ACC112 (cell line): ENCODE measurements at regions not wholly inside any gene's neighbourhood (a gene's known extent, or its start where the extent isn't known, plus 50 kb on each side); places are given as distances from the start of the nearest gene placed in this dataset.
"Not testable (repeated sequence)": the region's sequence is repeated elsewhere in the genome, so short reads cannot be mapped to it uniquely, and the experiment has no call there.

Source experiments
- H2AFZ ChIP-seq: fragments of 200-600 bp; sonication (generic); one replicate; pipeline ENCODE4 v1.6.0; 2017; ENCODE audit warnings: antibody characterized with exemption, low read length; ENCODE audit not compliant: unreplicated experiment
- H3K27ac ChIP-seq: fragments of 200-600 bp; sonication (generic); 2 replicates; pipeline ENCODE4 v1.5.1; 2014; ENCODE audit warnings: low read depth, mild to moderate bottlenecking, antibody characterized with exemption, low read length, moderate library complexity
- H3K27me3 ChIP-seq: fragments of 200-600 bp; sonication (generic); 2 replicates; pipeline ENCODE4 v1.6.1; 2014; ENCODE audit warnings: mild to moderate bottlenecking, antibody characterized with exemption, low read length, moderate library complexity, mixed read lengths; ENCODE audit not compliant: insufficient read depth
- H3K36me3 ChIP-seq: fragments of 200-600 bp; sonication (generic); 2 replicates; pipeline ENCODE4 v1.6.1; 2016; ENCODE audit warnings: mild to moderate bottlenecking, antibody characterized with exemption, low read length, moderate library complexity, mixed read lengths; ENCODE audit not compliant: insufficient read depth
- H3K4me1 ChIP-seq: fragments of 200-600 bp; sonication (generic); one replicate; pipeline ENCODE4 v1.6.1; 2016; ENCODE audit warnings: low read length, mixed read lengths; ENCODE audit not compliant: insufficient read depth, unreplicated experiment, control insufficient read depth
- H3K4me3 ChIP-seq: fragments of 200-600 bp; sonication (generic); 2 replicates; pipeline ENCODE4 v1.5.1; 2014; ENCODE audit warnings: mild to moderate bottlenecking, low read depth, low read length
- H3K79me2 ChIP-seq: fragments of 200-600 bp; sonication (generic); one replicate; pipeline ENCODE4 v1.6.0; 2016; ENCODE audit warnings: low read length; ENCODE audit not compliant: control insufficient read depth, unreplicated experiment, insufficient read depth

GRCh38 chr19:23557381-23557780 lies 129.6 kb downstream of the ZNF675 start:
- H3K79me2 ChIP-seq: no peaks in the 10 kb centered on the region
- H3K27me3 ChIP-seq: no peaks in the 10 kb centered on the region
- H3K36me3 ChIP-seq: no peaks in the 10 kb centered on the region
- no peak overlapping the region for H3K4me3 ChIP-seq
- no peaks in the 10 kb centered on the region for H3K4me1 ChIP-seq
- no peak overlapping the region for H2AFZ ChIP-seq
- no peak overlapping the region for H3K27ac ChIP-seq

- no peak overlapping the region for H3K4me3 ChIP-seq
- H2AFZ ChIP-seq: no peak overlapping the region
- H3K4me1 ChIP-seq: peaks cover 6% of the 10 kb centered on the region
- no peaks in the 10 kb centered on the region for H3K36me3 ChIP-seq
- H3K27me3 ChIP-seq: no peaks in the 10 kb centered on the region
- no peaks in the 10 kb centered on the region for H3K79me2 ChIP-seq
- H3K27ac ChIP-seq: peak overlapping the region; percentile 32; the same call in 1 of the 2 replicates
Measured at GRCh38 chr19:23554548-23554947, 132.5 kb downstream of the ZNF675 start.

GRCh38 chr19:23550102-23550501 lies 136.9 kb downstream of the ZNF675 start:
- not testable (repeated sequence) for H3K36me3 ChIP-seq, H3K27me3 ChIP-seq, H3K79me2 ChIP-seq, H2AFZ ChIP-seq, H3K4me3 ChIP-seq
- H3K4me1 ChIP-seq: peaks cover 13% of the 10 kb centered on the region
- H3K27ac ChIP-seq: peak overlapping the region; percentile 69

DNA sequence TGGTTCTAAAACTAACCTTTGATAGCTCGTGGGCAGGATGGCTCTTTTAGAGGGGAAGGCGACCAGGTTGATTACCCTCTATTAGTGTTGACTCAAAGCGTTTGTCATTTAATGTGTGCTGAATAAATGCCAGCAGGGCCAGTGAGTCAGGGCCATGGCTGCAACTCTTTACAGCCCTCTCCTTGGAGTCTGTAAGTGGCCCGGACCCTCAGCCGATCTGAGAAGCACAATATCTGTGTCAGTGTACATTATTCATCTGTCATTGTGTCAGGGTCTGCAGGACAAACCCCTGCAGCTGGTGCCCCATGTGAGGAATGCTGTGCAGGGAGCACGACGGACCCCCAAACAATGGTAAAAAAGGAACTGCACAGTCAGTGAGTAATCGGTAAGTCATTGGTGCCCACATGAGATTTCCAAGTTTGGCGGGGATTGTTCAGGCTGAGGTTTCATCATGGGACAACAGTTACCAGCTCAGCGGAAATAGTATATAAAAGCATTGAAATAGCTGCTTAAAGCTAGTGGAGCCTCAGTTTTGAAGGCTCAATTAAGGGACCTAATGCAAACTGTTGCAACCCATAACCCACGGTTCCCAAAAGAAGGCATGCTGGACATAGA lies 139.1 kb downstream of the ZNF675 start:
- Histone ChIP-seq H2AFZ (no peak overlapping the region), H3K79me2 (no peaks in the 10 kb centered on the region), H3K4me1 (peaks cover 13% of the 10 kb centered on the region), H3K27ac (peak overlapping the region; percentile 69), H3K4me3 (no peak overlapping the region), H3K27me3 (no peaks in the 10 kb centered on the region), H3K36me3 (no peaks in the 10 kb centered on the region)

- Histone ChIP-seq H3K36me3 (no peaks in the 10 kb centered on the region), H3K79me2 (no peaks in the 10 kb centered on the region), H3K4me3 (no peak overlapping the region), H3K27me3 (no peaks in the 10 kb centered on the region), H3K27ac (peak overlapping the region; percentile 39; the same call in 1 of the 2 replicates), H2AFZ (no peak overlapping the region), H3K4me1 (peaks cover 13% of the 10 kb centered on the region)
Measured at GRCh38 chr19:23547156-23547555, 139.9 kb downstream of the ZNF675 start.

DNA sequence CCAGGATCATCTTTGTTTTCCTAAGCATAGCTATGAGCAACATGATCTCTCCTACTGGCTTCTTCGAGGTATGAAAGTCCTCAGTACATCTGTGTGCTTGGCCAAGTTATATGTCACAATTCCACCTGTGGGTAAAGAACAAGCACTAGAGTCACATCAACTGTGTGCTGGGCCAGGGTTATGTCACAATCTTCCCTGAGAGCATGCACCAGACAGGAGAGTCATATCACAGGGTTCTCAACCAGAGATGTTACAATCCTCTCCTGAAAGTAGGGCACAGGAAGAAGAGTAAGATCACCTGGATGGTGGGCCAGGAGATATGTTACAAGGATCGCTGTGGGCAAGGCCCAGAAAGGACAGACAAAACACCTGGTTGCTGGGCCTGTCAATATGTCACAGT lies 143.7 kb downstream of the ZNF675 start:
- H3K27me3 ChIP-seq: no peaks in the 10 kb centered on the region
- H3K36me3 ChIP-seq: no peaks in the 10 kb centered on the region
- no peak overlapping the region for H3K27ac ChIP-seq
- H3K4me1 ChIP-seq: peaks cover 5% of the 10 kb centered on the region
- no peaks in the 10 kb centered on the region for H3K79me2 ChIP-seq
- H2AFZ ChIP-seq: no peak overlapping the region
- H3K4me3 ChIP-seq: no peak overlapping the region

DNA sequence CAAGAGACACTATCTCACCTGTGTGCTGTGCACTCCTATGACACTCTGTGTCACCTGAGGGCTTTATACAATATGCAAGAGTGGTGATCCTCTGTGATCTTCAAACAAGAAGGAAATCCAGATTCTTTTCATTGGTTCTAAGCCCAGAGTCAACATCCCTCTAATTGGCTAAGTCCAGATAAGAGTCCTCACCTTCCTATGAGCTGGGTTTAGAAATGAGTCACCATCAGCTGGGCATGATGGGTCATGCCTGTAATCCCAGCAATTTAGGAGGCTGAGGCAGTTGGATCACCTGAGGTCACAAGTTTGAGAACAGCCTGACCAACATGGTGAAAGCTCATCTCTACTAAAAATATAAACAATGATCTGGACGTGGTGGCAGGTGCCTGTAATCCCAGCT lies 144.4 kb downstream of the ZNF675 start:
- Histone ChIP-seq H3K4me1 (peaks cover 3% of the 10 kb centered on the region), H3K27me3 (no peaks in the 10 kb centered on the region), H3K4me3 (no peak overlapping the region), H2AFZ (no peak overlapping the region), H3K36me3 (no peaks in the 10 kb centered on the region), H3K27ac (no peak overlapping the region), H3K79me2 (no peaks in the 10 kb centered on the region)

- no peaks in the 10 kb centered on the region for H3K4me1 ChIP-seq
- no peaks in the 10 kb centered on the region for H3K27me3 ChIP-seq
- no peak overlapping the region for H3K4me3 ChIP-seq
- no peaks in the 10 kb centered on the region for H3K79me2 ChIP-seq
- no peaks in the 10 kb centered on the region for H3K36me3 ChIP-seq
- no peak overlapping the region for H3K27ac ChIP-seq
- no peak overlapping the region for H2AFZ ChIP-seq
Measured at GRCh38 chr19:23541991-23542390, 145.0 kb downstream of the ZNF675 start.

DNA sequence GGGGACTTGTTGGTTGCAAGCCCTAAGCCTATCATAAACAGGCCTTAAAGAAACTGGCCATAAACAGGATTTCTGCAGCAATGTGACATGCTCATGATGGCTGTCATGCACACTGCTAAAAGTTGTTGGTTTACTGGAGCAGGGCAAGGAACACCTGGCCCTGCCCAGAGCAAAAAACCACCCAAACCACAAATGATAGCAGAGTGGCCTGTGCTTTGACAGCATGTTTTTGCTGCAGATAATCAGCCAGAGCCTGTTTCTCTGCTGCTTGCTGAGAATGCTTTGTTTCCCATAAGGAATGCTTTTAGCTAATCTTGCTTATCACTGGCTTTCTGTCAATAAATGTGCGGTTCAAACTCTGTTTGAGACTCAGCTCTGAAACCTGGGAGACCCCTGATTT lies 144.9 kb upstream of the ZNF91 start:
- H3K36me3 ChIP-seq, H3K27me3 ChIP-seq, H3K79me2 ChIP-seq, H3K4me3 ChIP-seq, H2AFZ ChIP-seq, H3K4me1 ChIP-seq, H3K27ac ChIP-seq: not testable (repeated sequence)

DNA sequence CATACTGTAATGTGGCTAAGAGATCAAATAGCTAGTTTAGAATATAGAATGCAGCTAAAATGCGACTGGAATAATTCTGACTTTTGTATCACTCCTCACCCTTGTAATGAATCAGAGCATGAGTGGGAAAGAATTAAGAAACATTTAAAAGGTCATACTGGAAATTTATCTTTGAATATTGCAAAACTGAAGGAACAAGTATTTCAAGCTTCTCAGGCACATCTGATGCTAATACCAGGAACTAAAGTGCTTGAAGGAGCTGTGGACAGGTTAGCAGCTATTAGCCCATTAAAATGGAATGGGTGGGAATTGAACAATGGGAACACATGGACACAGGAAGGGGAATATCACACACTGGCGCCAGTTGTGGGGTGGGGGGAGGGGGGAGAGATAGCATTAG lies 144.2 kb upstream of the ZNF91 start:
- Histone ChIP-seq H3K27me3 (no peaks in the 10 kb centered on the region), H3K4me1 (no peaks in the 10 kb centered on the region), H2AFZ (no peak overlapping the region), H3K27ac (no peak overlapping the region), H3K79me2 (no peaks in the 10 kb centered on the region), H3K36me3 (no peaks in the 10 kb centered on the region), H3K4me3 (no peak overlapping the region)

GRCh38 chr19:23537136-23537535 lies 141.9 kb upstream of the ZNF91 start:
- H3K27me3 ChIP-seq, H3K4me1 ChIP-seq, H3K36me3 ChIP-seq, H3K79me2 ChIP-seq, H3K4me3 ChIP-seq, H2AFZ ChIP-seq, H3K27ac ChIP-seq: not testable (repeated sequence)
